Sciatic nerve (tissue), 2 donors: ENCODE measurements at regions not wholly inside any gene's neighbourhood (a gene's known extent, or its start where the extent isn't known, plus 50 kb on each side); places are given as distances from the start of the nearest gene placed in this dataset.

Experiments used
- ATAC-seq: fragments of 200-7000 bp; cut with Tn5 transposase; one replicate; pipeline ENCODE4 v1.9.1; 2020; ENCODE audit warnings: mild to moderate bottlenecking, moderate library complexity
- DNase-seq: peaks from one replicate; pipeline ENCODE4 v3.0.0-alpha.2; 2020; ENCODE audit warnings: low spot score
- intact Hi-C: fragments of 100-400 bp; cut with DNase I; formaldehyde crosslinking; loops from one replicate; pipeline ENCODE4 v1.14.2; 2022
- donor health status: DM: no; HTN: no; CAD: no.
- donor health status: DM: no; HTN: no; CAD: no.

- ATAC-seq (no peak), DNase-seq (no peak)
- intact Hi-C loops: no loop called here
Observed at GRCh38 chr12:105912882-105913678, 225.7 kb downstream of the NUAK1 start.

- intact Hi-C loops: no loop called here
- ATAC-seq (no peak), DNase-seq (no peak)
Observed at GRCh38 chr12:105915997-105916759, 222.6 kb downstream of the NUAK1 start.

DNA sequence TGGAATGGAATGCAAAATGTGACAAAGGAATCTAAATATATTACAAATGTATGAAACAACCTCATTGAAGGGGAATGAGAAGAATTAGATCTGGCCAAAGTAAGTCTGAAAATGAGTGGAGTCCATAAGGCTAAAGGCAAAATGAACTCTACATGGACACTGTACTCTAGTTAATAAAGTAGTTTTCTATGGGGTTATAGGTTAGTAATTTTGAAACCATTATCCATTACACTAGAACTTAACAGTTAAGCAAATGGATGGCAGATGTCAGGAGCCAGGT is 222.1 kb downstream of the NUAK1 start:
- intact Hi-C loops: no loop called here
- ATAC-seq (no peak), DNase-seq (no peak)

DNA sequence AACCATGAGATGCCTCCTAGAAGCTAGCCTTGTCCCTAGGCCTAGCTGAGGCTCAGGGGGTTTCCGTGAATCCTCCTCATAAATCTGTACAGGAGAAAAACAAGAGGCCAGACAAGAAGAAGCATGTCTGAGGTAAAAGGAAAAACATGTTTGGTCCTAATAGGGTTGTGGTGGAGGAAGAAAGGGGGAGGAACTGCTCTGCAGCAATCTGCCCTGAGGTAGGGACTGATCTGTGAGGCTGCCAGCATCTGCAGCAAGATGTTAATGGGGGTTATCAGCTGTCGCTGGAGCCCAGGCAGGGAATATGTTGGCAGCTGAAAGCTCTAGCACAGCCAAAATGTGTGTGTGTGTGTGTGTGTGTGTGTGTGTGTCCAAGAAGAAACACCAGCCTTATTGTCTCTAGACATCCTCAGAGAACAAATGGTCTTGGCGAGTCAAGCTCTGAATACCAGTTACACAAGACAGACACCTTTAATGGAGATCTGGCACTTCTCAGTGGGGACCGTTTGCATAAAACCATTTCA is 218.5 kb downstream of the NUAK1 start:
- ATAC-seq: peak; percentile 90
- no peak for DNase-seq
- intact Hi-C loops: no loop called here

DNA sequence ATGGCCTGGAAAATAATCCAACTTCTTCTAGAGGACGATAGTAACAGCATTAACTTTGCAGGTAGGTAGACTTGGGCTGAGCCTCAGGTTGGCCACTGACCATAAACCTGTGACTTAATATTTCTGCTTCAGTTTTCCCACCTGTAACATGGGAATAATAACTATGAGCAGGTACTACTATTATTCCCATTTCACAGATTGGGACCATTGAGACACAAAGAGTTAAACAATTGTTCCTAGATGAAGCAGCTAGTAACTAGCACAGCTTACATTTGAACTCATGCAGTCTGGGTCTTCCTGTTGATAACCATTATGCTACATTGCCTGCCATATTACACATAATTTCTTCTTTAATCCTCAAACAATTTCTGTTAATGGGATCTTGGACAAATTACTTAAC is 217.7 kb downstream of the NUAK1 start:
- intact Hi-C loops: no loop called here
- ATAC-seq (no peak), DNase-seq (no peak)

GRCh38 chr12:105921872-105922669 is 216.7 kb downstream of the NUAK1 start:
- DNase-seq: no peak
- ATAC-seq: no peak
- intact Hi-C loops: no loop called here

GRCh38 chr12:105922670-105923102 is 216.1 kb downstream of the NUAK1 start:
- intact Hi-C loops: no loop called here
- ATAC-seq (no peak), DNase-seq (no peak)

DNA sequence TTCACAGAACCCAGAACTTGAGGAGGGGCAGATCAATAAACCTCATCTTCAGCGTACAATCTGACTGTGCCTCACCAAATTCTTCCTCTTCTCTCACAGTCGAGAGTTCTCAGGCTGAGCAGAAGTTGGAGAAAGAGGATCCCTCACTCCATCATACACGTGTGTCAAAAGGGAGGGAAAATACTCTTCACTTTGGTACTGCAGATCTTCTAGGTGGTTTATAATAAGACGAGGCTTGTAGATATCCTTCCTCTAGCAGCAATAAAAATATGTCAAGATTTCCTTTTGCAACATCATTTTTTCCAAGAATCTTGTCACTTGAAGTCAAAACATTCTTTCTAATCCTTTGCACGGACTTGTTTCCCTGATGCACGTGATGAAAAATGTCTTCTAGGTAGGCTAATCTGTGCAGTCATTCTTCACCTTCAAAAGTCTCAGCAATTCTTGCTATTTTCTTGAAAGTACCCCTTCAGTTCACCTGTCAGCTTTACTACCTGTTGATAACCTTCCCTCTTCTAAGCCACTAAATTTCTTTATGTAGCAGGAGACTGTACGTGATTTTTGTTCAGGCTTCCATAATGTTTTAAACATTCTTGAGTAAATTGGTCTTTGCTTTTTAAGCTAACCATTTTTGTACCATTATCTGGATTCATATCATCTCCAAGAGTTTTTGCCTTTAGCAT is 214.1 kb downstream of the NUAK1 start:
- intact Hi-C loops: no loop called here
- no peak for ATAC-seq
- DNase-seq: no peak

DNA sequence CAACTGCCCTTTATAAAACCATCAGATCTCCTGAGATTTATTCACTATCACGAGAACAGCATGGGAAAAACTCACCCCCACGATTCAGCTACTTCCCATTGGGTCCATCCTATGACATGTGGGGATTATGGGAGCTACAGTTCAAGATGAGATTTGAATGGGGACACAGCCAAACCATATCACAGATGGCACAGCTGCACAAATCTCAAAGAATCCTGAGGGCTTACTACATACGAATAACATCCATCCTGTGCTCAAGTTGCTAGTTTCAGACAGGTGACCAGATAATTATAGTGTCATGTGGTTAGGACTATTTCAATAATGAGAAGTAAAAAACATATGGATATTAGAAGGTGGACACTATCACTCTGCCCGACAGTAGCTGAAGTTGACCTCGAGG is 211.2 kb downstream of the NUAK1 start:
- ATAC-seq (no peak), DNase-seq (no peak)
- intact Hi-C loops: no loop called here

DNA sequence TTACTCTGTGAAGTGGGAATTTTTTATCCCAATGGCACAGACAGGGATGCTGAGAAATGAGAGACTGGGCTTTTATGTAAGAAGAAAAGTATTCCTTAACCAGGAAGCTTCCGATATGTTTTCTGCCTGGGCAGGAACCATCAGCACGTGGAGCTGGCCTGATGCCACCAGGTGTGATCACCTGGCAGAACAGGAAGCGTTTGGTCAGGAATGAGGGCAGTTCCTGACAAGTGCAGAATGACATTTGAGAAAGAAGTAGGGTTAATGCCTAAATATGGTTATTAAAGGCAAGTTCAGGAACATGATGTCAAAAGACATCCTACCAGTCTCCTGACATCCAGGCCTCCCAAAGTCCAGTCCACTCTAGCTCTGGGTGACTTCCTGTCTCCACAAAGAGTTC is 210.3 kb downstream of the NUAK1 start:
- no peak for DNase-seq
- no peak for ATAC-seq
- intact Hi-C loops: no loop called here

DNA sequence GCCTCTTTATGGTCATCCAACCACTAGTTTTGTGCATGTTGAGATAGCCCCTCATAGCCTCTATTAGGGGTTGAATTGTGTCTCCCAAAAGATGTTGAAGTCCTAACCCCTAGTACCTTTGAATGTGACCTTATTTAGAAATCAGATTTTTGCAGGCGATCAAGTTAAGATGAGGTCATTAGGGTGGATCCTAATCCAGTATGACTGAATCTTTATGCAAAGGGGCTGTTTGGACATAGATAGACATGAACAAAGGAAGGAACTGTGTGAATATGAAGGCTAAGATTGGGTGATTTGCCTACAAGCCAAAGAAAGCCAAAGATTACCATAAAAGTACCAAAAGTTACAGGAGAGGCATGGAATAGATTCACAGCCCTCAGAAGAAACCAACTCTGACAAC is 209.6 kb downstream of the NUAK1 start:
- intact Hi-C loops: no loop called here
- DNase-seq: no peak
- no peak for ATAC-seq

DNA sequence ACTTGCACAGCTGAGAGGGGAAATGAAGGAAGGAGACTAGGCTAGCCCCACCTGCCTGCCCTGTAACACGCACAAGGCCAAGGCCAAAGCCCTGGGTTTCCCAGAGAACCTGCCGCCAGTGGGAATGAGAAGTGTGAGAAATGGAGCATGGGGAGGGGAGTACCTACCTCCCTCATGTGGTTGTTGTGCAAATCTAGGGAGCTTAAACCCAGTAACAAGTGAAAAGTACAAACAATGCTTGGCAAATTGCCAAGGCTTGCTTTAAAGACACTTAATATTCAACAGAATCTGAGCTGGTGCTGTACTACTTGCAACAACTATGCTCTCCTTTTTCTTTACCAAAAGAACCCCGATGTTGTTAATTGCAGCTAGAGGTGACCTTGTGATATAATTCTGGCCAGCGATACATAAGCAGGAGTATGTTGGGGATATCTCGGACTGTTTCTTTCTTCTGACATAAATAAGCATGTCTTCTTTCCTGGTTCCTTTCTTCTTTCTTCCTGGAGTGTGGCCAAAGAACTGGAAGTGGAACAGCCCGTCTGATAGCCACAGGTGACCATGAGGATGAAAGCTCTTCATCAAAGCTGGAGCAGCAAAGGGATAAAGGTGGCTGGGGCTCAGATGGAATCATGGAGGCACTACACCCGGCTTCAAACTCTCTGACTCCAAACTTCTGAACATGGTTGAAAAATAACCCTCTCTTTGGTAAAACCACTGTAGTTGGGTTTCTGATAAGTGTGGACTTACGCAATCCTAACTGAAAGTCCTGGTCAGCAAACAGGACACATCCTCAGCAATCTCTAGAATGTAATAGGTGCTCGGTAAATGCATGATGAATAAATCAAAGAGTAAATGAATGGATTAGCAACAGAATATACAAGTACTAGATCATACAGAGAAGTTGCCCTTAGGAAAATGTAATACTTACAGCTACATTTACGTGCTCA is 207.9 kb downstream of the NUAK1 start:
- DNase-seq: no peak
- intact Hi-C loops: no loop called here
- ATAC-seq: no peak

GRCh38 chr12:105931762-105932570 is 206.8 kb downstream of the NUAK1 start:
- intact Hi-C loops: no loop called here
- DNase-seq (no peak), ATAC-seq (no peak)

DNA sequence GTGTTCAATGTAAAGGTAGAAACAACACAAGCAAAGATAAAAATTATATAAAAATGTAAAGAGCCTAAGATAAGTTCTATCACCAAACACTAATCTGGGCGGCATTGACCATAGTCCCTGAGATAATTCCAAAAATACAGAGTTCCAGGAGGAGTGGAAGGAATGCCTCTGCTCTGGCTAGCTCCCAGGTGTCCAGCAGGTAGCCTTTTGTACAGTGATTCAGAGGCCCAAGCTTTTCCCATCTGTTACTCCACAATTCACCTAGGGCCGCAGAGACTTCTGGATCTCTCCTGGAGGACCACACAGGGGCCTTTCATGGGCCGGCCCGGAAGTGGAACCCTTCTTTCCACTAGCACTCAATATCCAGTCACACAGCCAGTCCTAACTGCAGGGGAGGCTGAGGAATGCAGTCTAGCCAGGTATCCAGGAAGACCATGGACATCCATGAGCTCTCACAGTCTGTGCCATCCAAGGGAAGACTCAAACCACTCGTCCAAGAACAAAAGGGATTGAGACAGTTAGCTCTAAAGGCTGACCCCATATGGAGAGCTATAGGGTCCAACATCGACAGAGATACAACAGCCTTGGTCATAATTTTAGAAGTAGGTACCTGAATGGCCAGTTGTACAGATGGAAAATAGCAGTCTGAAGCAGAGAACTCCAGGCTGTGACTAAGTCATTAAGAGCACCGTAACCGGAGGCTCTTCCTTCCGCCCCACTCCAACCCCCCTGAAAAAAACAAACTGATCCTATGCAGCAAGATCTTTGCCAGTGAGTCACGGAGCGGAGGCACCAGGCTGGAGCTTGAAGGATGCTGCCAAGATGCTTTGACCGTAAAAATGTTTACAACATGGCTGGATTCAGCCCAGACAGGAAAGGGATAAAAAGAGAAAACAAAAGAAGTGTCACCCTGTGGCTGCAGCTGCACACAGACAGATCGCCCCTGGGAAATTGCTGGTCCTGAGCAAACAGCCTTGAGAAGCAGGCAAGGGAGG is 204.8 kb downstream of the NUAK1 start:
- ATAC-seq (peak; percentile 68), DNase-seq (no peak)
- intact Hi-C loops: no loop called here

DNA sequence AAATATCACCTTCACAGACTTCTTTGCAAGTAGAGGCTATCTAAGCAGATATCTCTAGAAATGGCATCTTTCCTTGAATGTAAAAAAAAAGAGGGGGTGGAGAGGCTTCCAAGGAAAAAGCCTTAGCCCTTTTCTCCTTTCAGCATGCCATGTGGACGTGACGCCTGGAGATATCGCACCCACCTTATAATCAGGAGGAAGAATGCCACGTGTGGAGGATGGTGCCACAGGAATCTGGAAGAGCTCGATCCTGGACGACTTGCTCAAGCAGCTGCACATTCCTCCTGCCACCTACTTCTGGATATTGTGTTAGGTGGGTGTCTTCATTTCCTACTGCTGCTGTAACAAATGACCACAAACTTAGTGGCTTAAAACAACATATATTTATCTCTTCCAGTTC is 203.6 kb downstream of the NUAK1 start:
- no peak for ATAC-seq
- intact Hi-C loops: no loop called here
- DNase-seq: no peak

- DNase-seq (no peak), ATAC-seq (no peak)
- intact Hi-C loops: no loop called here
Observed at GRCh38 chr12:105935981-105936380, 202.8 kb downstream of the NUAK1 start.
